H1 (cell line): ENCODE measurements at regions not wholly inside any gene's neighbourhood (a gene's known extent, or its start where the extent isn't known, plus 50 kb on each side); places are given as distances from the start of the nearest gene placed in this dataset.

Experiments
- CTCF ChIA-PET: fragments of 300-600 bp; sonication (Branson Sonifier 250); formaldehyde crosslinking; loops from one replicate; lab custom pipeline; 2021; ENCODE audit not compliant: partially characterized antibody; lab: Charles Lee
- POLR2A ChIA-PET: fragments of 300-600 bp; sonication (Branson Sonifier 250); formaldehyde crosslinking; loops from one replicate; lab custom pipeline; 2021; ENCODE audit warnings: inconsistent platforms; ENCODE audit not compliant: partially characterized antibody; lab: Charles Lee
- DNase-seq, 2 experiments: peaks; one replicate each; pipeline versions ENCODE4 v3.0.0 to v3.0.0-alpha.2; 2010 to 2022; ENCODE audit warnings: low spot score in 2 of 2, low read depth in 1 of 2, mixed read lengths in 1 of 2
- FAIRE-seq: peaks from 2 replicates; lab custom pipeline; 2011; peaks lifted over from hg19 to GRCh38; lab: Jason Lieb, UNC
- H2AFZ ChIP-seq: 2 replicates; pipeline ENCODE4 v1.8.1; 2012; ENCODE audit warnings: low read length, inconsistent platforms
- H2AK5ac ChIP-seq: 2 replicates; pipeline ENCODE4 v1.6.1; 2013; ENCODE audit warnings: low read depth, low read length
- H2BK120ac ChIP-seq: replicated peaks from 2 replicates; pipeline ENCODE3; 2013; ENCODE audit warnings: low read depth, low read length, inconsistent platforms
- H2BK12ac ChIP-seq: 2 replicates; pipeline ENCODE4 v1.6.1; 2013; ENCODE audit warnings: low read depth, low read length
- H2BK15ac ChIP-seq: 2 replicates; pipeline ENCODE4 v1.6.1; 2013; ENCODE audit warnings: low read length
- H2BK20ac ChIP-seq: 2 replicates; pipeline ENCODE4 v1.6.1; 2013; ENCODE audit warnings: low read length
- H2BK5ac ChIP-seq: 2 replicates; pipeline ENCODE4 v1.6.1; 2013; ENCODE audit warnings: low read depth, low read length
- H3K14ac ChIP-seq: 2 replicates; pipeline ENCODE4 v1.6.1; 2013; ENCODE audit warnings: inconsistent platforms; ENCODE audit not compliant: insufficient read length
- H3K18ac ChIP-seq: 2 replicates; pipeline ENCODE4 v1.6.1; 2013; ENCODE audit warnings: low read length; ENCODE audit errors: extremely low read depth
- H3K23ac ChIP-seq: 2 replicates; pipeline ENCODE4 v1.6.1; 2013; ENCODE audit warnings: inconsistent platforms; ENCODE audit not compliant: insufficient read length
- H3K23me2 ChIP-seq: 2 replicates; pipeline ENCODE4 v1.6.1; 2013; ENCODE audit warnings: low read depth, low read length
- H3K27ac ChIP-seq: 2 replicates; pipeline ENCODE4 v1.6.1; 2011; ENCODE audit warnings: low read depth, low read length, inconsistent platforms
- H3K27me3 ChIP-seq, 4 experiments: replicated peaks in 1 of 4; 1 replicate in 1 of 4; 2 replicates in 3 of 4; pipeline versions ENCODE4 v1.6.1 to v1.8.1; 2011 to 2013; ENCODE audit warnings: low read length in 3 of 4, mild to moderate bottlenecking in 3 of 4, inconsistent platforms in 2 of 4, mixed read lengths in 2 of 4, moderate library complexity in 1 of 4; ENCODE audit not compliant: control insufficient read depth in 3 of 4, insufficient read depth in 3 of 4; ENCODE audit errors: extremely low read depth in 1 of 4
- H3K36me3 ChIP-seq, 4 experiments: 2 replicates each; pipeline versions ENCODE4 v1.6.1 to v1.8.1; 2011 to 2013; ENCODE audit warnings: mild to moderate bottlenecking in 4 of 4, low read length in 3 of 4, moderate library complexity in 2 of 4, control low read depth in 1 of 4, inconsistent platforms in 1 of 4; ENCODE audit not compliant: insufficient read depth in 4 of 4, control insufficient read depth in 2 of 4
- H3K4ac ChIP-seq: replicated peaks from 2 replicates; pipeline ENCODE3; 2013; ENCODE audit warnings: low read length, low read depth, mixed read lengths, inconsistent platforms; ENCODE audit not compliant: insufficient read length
- H3K4me1 ChIP-seq, 4 experiments: replicated peaks in 1 of 4; 1 replicate in 1 of 4; 2 replicates in 3 of 4; pipeline versions ENCODE4 v1.6.1 to v1.8.1; 2011 to 2013; ENCODE audit warnings: low read length in 3 of 4, inconsistent platforms in 2 of 4, mixed read lengths in 1 of 4; ENCODE audit not compliant: insufficient read depth in 4 of 4, control insufficient read depth in 3 of 4
- H3K4me2 ChIP-seq, 2 experiments: 2 replicates each; pipeline versions ENCODE4 v1.6.1 to v1.8.1; 2011 to 2013; ENCODE audit warnings: low read depth in 2 of 2, low read length in 2 of 2, control low read depth in 1 of 2, inconsistent platforms in 1 of 2, mild to moderate bottlenecking in 1 of 2; ENCODE audit not compliant: insufficient read depth in 1 of 2
- H3K4me3 ChIP-seq, 4 experiments: fragments of 200-600, 300-600 bp in 1 of 4; sonication (generic), shearing (Covaris generic), sonication (Bioruptor Twin) in 1 of 4; 2 replicates each; pipeline versions ENCODE4 v1.5.1 to v1.8.1; 2011 to 2016; ENCODE audit warnings: low read length in 4 of 4, low read depth in 3 of 4, control low read depth in 2 of 4, inconsistent platforms in 2 of 4, mild to moderate bottlenecking in 2 of 4, mixed read lengths in 1 of 4, moderate library complexity in 1 of 4; ENCODE audit not compliant: insufficient read depth in 2 of 4; ENCODE audit errors: extremely low read depth in 1 of 4
- H3K56ac ChIP-seq: replicated peaks from 2 replicates; pipeline ENCODE3; 2013; ENCODE audit warnings: low read depth, mild to moderate bottlenecking, mixed read lengths, low read length, inconsistent platforms; ENCODE audit not compliant: insufficient read length
- H3K79me1 ChIP-seq: 2 replicates; pipeline ENCODE4 v1.6.1; 2013; ENCODE audit warnings: low read depth, low read length, control low read depth
- H3K79me2 ChIP-seq, 2 experiments: 2 replicates each; pipeline versions ENCODE4 v1.6.1 to v1.8.1; 2012 to 2013; ENCODE audit warnings: low read length in 2 of 2, mild to moderate bottlenecking in 2 of 2, inconsistent platforms in 1 of 2; ENCODE audit not compliant: insufficient read depth in 2 of 2, control insufficient read depth in 1 of 2
- H3K9ac ChIP-seq, 4 experiments: replicated peaks in 1 of 4; 1 replicate in 1 of 4; 2 replicates in 3 of 4; pipeline versions ENCODE4 v1.6.1 to v1.8.1; 2011 to 2013; ENCODE audit warnings: low read depth in 3 of 4, low read length in 3 of 4, control low read depth in 2 of 4, mild to moderate bottlenecking in 2 of 4, moderate library complexity in 2 of 4, inconsistent platforms in 1 of 4; ENCODE audit errors: extremely low read depth in 1 of 4
- H3K9me3 ChIP-seq, 2 experiments: 2 replicates each; pipeline versions ENCODE4 v1.6.1 to v1.8.1; 2012 to 2013; ENCODE audit warnings: mild to moderate bottlenecking in 2 of 2, moderate library complexity in 2 of 2, control low read depth in 1 of 2, inconsistent platforms in 1 of 2, low read depth in 1 of 2, low read length in 1 of 2, mixed read lengths in 1 of 2; ENCODE audit not compliant: insufficient read depth in 2 of 2
- H4K20me1 ChIP-seq, 2 experiments: replicated peaks in 1 of 2; 2 replicates each; pipeline versions ENCODE3 to v1.8.1; 2011 to 2013; ENCODE audit warnings: inconsistent platforms in 2 of 2, low read length in 2 of 2, mild to moderate bottlenecking in 1 of 2; ENCODE audit not compliant: insufficient read depth in 2 of 2, control insufficient read depth in 1 of 2
- H4K5ac ChIP-seq: 2 replicates; pipeline ENCODE4 v1.6.1; 2013; ENCODE audit warnings: low read length, low read depth, mixed read lengths, inconsistent platforms; ENCODE audit not compliant: insufficient read length
- H4K8ac ChIP-seq: 2 replicates; pipeline ENCODE4 v1.8.0; 2013; ENCODE audit warnings: mild to moderate bottlenecking, moderate library complexity, low read length, inconsistent platforms; ENCODE audit not compliant: insufficient read depth; ENCODE audit errors: extremely low read depth
- H4K91ac ChIP-seq: replicated peaks from 2 replicates; pipeline ENCODE3; 2013; ENCODE audit warnings: low read length, mixed read lengths, inconsistent platforms; ENCODE audit not compliant: insufficient read length
- ASH2L ChIP-seq: fragments of 200-600, 300-600 bp; sonication (generic); IDR thresholded peaks from one replicate; pipeline ENCODE4 v1.7.1; 2017; ENCODE audit warnings: low read length
- CBX5 ChIP-seq: fragments of 300-800, 300-1000 bp; sonication (generic); IDR thresholded peaks from 2 replicates; pipeline ENCODE4 v1.7.1; 2016; ENCODE audit warnings: antibody characterized with exemption, low read length, low read depth
- CEBPB ChIP-seq: IDR thresholded peaks from 2 replicates; pipeline ENCODE4 v1.6.1; 2012; ENCODE audit warnings: low read depth, low read length
- CHD2 ChIP-seq: IDR thresholded peaks from 2 replicates; pipeline ENCODE4 v1.6.1; 2012; ENCODE audit warnings: low read length, improper control_type of control experiment
- CREB1 ChIP-seq: IDR thresholded peaks from 2 replicates; pipeline ENCODE4 v1.6.1; 2012; ENCODE audit warnings: inconsistent platforms
- CTBP2 ChIP-seq: IDR thresholded peaks from 2 replicates; pipeline ENCODE4 v1.7.0; 2011; ENCODE audit warnings: borderline replicate concordance, mild to moderate bottlenecking, moderate library complexity, mixed read lengths, low read length; ENCODE audit not compliant: insufficient read depth, insufficient read length
- FOSL1 ChIP-seq: IDR thresholded peaks from 2 replicates; pipeline ENCODE4 v1.6.1; 2011; ENCODE audit warnings: mild to moderate bottlenecking, low read depth, low read length, moderate library complexity; ENCODE audit not compliant: insufficient read depth
- GTF2F1 ChIP-seq: IDR thresholded peaks from 2 replicates; pipeline ENCODE4 v1.6.1; 2012; ENCODE audit warnings: low read depth, low read length, improper control_type of control experiment, borderline replicate concordance
- NRF1 ChIP-seq: IDR thresholded peaks from 2 replicates; pipeline ENCODE4 v1.6.1; 2011; ENCODE audit warnings: mild to moderate bottlenecking, low read depth, low read length, improper control_type of control experiment
- RNF2 ChIP-seq: fragments of 200-900, 300-1000 bp; sonication (generic); IDR thresholded peaks from 2 replicates; pipeline ENCODE4 v1.7.1; 2016; ENCODE audit warnings: borderline replicate concordance, low read depth, mild to moderate bottlenecking, antibody characterized with exemption, low read length; ENCODE audit not compliant: poor library complexity, severe bottlenecking; ENCODE audit errors: missing control alignments
- SAP30 ChIP-seq: fragments of 300-600 bp; sonication (generic); IDR thresholded peaks from 2 replicates; pipeline ENCODE4 v1.7.1; 2012; ENCODE audit warnings: low read length, moderate library complexity, mild to moderate bottlenecking, inconsistent platforms; ENCODE audit not compliant: insufficient read depth, insufficient replicate concordance
- SP1 ChIP-seq: IDR thresholded peaks from 2 replicates; pipeline ENCODE4 v1.6.1; 2011; ENCODE audit warnings: low read depth, low read length
- TBP ChIP-seq: IDR thresholded peaks from 2 replicates; pipeline ENCODE4 v1.6.1; 2011; ENCODE audit warnings: low read depth, low read length, improper control_type of control experiment
- USF2 ChIP-seq: IDR thresholded peaks from 2 replicates; pipeline ENCODE4 v1.6.1; 2011; ENCODE audit warnings: low read length, improper control_type of control experiment
- WGBS, 2 experiments: shearing (Covaris generic) in 1 of 2; methylation state at CpG; one replicate each; pipeline versions ENCODE4 v1.1.6 to v1.1.7; 2013 to 2015; ENCODE audit warnings: low lambda C conversion rate in 2 of 2, mixed read lengths in 2 of 2, inconsistent platforms in 1 of 2, low coverage in 1 of 2, missing lambda C conversion rate in 1 of 2; ENCODE audit not compliant: insufficient replicate concordance in 2 of 2, insufficient coverage in 1 of 2, insufficient read length in 1 of 2; ENCODE audit errors: extremely low coverage in 1 of 2, missing lambda C conversion rate in 1 of 2; 5-methylcytosine and 5-hydroxymethylcytosine counted together

GRCh38 chr14:76597387-76597786, 163.9 kb upstream of the VASH1 start:
- Histone ChIP-seq H3K4me3 (no peak overlapping the region), H3K79me2 (no peaks in the 10 kb centered on the region), H3K18ac (no peak overlapping the region), H3K9ac (no peak overlapping the region), H2BK20ac (no peak overlapping the region), H3K4me2 (no peak overlapping the region), H3K4me1 (peaks cover 0 to 7% (median 6%) of the 10 kb centered on the region in 4 experiments; a peak in 6 of 7 replicates), H3K9me3 (no peaks in the 10 kb centered on the region), H3K27ac (no peak overlapping the region), H4K5ac (no peak overlapping the region), H2AK5ac (no peak overlapping the region), H3K27me3 (no peaks in the 10 kb centered on the region), H2BK12ac (no peak overlapping the region), H3K23me2 (no peaks in the 10 kb centered on the region), H3K79me1 (no peaks in the 10 kb centered on the region), H3K36me3 (no peaks in the 10 kb centered on the region), H2AFZ (no peak overlapping the region), H4K91ac (no peak overlapping the region), H3K23ac (no peak overlapping the region), H3K56ac (no peak overlapping the region), H4K20me1 (no peaks in the 10 kb centered on the region), H4K8ac (no peak overlapping the region), H3K14ac (no peak overlapping the region), H3K4ac (no peak overlapping the region), H2BK120ac (no peak overlapping the region), H2BK15ac (no peak overlapping the region), H2BK5ac (no peak overlapping the region)
- DNase-seq = no peak
- FAIRE-seq = no peak
- ChIA-PET CTCF (interaction anchor here (1.2 kb wide), 1 partner anchor 11 kb away, joined by 5 read pairs; no protein-coding TSS in a partner anchor), POLR2A (interaction anchor here (0.5 to 0.7 kb wide), 2 partner anchors 32 to 172 kb away, joined by 3 to 4 read pairs; no protein-coding TSS in a partner anchor)
- WGBS, 2 experiments = 83% methylated on average over 3 of the region's 3 CpGs; no CpG with 5 or more reads in 1 of the 2 experiments
- TF ChIP-seq CHD2 (no peak), SAP30 (no peak), USF2 (no peak), CBX5 (no peak), TBP (no peak), SP1 (no peak), FOSL1 (no peak), GTF2F1 (no peak), NRF1 (no peak), CEBPB (no peak), ASH2L (no peak), RNF2 (no peak), CTBP2 (no peak), CREB1 (no peak)
